DND-41 (cell line): ENCODE measurements at regions not wholly inside any gene's neighbourhood (a gene's known extent, or its start where the extent isn't known, plus 50 kb on each side); places are given as distances from the start of the nearest gene placed in this dataset.
"Not testable (repeated sequence)": the region's sequence is repeated elsewhere in the genome, so short reads cannot be mapped to it uniquely, and the experiment has no call there.

Experiments
- ATAC-seq: fragments of 200-7000 bp; cut with Tn5 transposase; 3 replicates; pipeline ENCODE4 v1.9.1; 2021; ENCODE audit warnings: low read depth; ENCODE audit not compliant: insufficient read depth
- DNase-seq: peaks from one replicate; pipeline ENCODE4 v3.0.0-alpha.2; 2020
- H2AFZ ChIP-seq: 2 replicates; pipeline ENCODE4 v1.6.0; 2012; ENCODE audit warnings: low read depth, low read length
- H3K27ac ChIP-seq: 2 replicates; pipeline ENCODE4 v1.5.1; 2012; ENCODE audit warnings: low read length, inconsistent platforms
- H3K27me3 ChIP-seq: fragments of 200-600 bp; sonication (generic); 2 replicates; pipeline ENCODE4 v1.6.0; 2012; ENCODE audit warnings: low read length, mild to moderate bottlenecking, inconsistent platforms; ENCODE audit not compliant: insufficient read depth, poor library complexity
- H3K36me3 ChIP-seq: 2 replicates; pipeline ENCODE4 v1.5.1; 2012; ENCODE audit warnings: low read length, inconsistent platforms; ENCODE audit not compliant: insufficient read depth
- H3K4me1 ChIP-seq: 2 replicates; pipeline ENCODE4 v1.5.1; 2012; ENCODE audit warnings: mild to moderate bottlenecking, low read length; ENCODE audit not compliant: insufficient read depth
- H3K4me2 ChIP-seq: 2 replicates; pipeline ENCODE4 v1.6.0; 2012; ENCODE audit warnings: mild to moderate bottlenecking, moderate library complexity, low read length, inconsistent platforms; ENCODE audit not compliant: insufficient read depth
- H3K4me3 ChIP-seq, 2 experiments: fragments of 200-600 bp in 1 of 2; shearing (Covaris generic) in 1 of 2; 2 replicates each; pipeline ENCODE4 v1.5.1; 2012 to 2016; ENCODE audit warnings: inconsistent platforms in 2 of 2, low read length in 2 of 2, mild to moderate bottlenecking in 2 of 2, low read depth in 1 of 2, moderate library complexity in 1 of 2
- H3K79me2 ChIP-seq: 2 replicates; pipeline ENCODE4 v1.6.0; 2012; ENCODE audit warnings: low read length, inconsistent platforms; ENCODE audit not compliant: insufficient read depth
- H3K9ac ChIP-seq: 2 replicates; pipeline ENCODE4 v1.6.0; 2012; ENCODE audit warnings: low read depth, mild to moderate bottlenecking, inconsistent platforms, low read length, moderate library complexity
- H3K9me3 ChIP-seq: 2 replicates; pipeline ENCODE4 v1.5.1; 2012; ENCODE audit warnings: low read length, moderate library complexity, mild to moderate bottlenecking, inconsistent platforms; ENCODE audit not compliant: insufficient read depth, severe bottlenecking
- H4K20me1 ChIP-seq: 2 replicates; pipeline ENCODE4 v1.6.0; 2012; ENCODE audit warnings: low read length; ENCODE audit not compliant: insufficient read depth
- EZH2 ChIP-seq: IDR thresholded peaks from 3 replicates; pipeline ENCODE4 v1.6.1; 2012; ENCODE audit warnings: borderline replicate concordance, low read depth, mild to moderate bottlenecking, moderate library complexity, low read length, inconsistent platforms; ENCODE audit not compliant: severe bottlenecking
- TF ChIP-seq, protein P1 (sequence below): IDR thresholded peaks from 2 replicates; pipeline ENCODE4 v1.5.1; 2012; ENCODE audit warnings: borderline replicate concordance, low read length, moderate library complexity, mild to moderate bottlenecking; ENCODE audit not compliant: poor library complexity, severe bottlenecking; ENCODE audit errors: extremely low read depth

DNA sequence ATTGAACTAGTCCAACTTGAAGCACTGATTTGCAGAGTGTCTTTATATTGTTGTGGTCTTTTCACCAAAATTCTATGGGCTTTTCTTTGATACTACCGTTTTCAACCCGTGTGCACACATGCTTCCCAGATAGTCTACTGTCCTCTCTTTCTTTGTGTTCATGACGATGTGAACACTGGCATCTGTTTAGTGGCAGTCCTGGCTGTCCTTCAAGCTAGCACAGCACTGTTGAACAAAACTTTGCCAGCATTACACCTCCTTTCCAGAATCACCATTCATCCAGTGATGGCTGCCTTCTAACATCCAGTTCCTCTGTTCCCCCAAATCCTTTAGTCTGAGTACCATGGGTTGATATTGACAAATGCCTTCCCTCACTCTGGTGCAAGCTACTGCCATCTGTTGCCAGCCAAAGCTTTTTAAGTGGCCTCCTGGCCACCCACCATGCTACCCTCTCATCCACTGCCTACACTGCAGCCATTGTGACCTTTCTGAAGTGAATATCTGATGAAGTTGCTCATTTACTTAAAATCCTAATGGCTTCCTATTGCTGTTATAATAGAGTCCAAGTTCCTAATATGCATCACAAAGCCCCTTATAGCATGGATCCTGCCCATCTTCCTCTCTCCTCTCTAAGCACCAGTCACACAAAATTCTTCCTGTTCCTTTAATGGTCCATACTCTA, 94.3 kb downstream of the NIBAN1 start:
- H3K9me3 ChIP-seq: no peaks in the 10 kb centered on the region
- no peak overlapping the region for H3K4me3 ChIP-seq
- no peak for DNase-seq
- H3K9ac ChIP-seq: no peak overlapping the region
- no peak overlapping the region for H2AFZ ChIP-seq
- no peak for TF ChIP-seq EZH2
- TF ChIP-seq, protein P1, sequence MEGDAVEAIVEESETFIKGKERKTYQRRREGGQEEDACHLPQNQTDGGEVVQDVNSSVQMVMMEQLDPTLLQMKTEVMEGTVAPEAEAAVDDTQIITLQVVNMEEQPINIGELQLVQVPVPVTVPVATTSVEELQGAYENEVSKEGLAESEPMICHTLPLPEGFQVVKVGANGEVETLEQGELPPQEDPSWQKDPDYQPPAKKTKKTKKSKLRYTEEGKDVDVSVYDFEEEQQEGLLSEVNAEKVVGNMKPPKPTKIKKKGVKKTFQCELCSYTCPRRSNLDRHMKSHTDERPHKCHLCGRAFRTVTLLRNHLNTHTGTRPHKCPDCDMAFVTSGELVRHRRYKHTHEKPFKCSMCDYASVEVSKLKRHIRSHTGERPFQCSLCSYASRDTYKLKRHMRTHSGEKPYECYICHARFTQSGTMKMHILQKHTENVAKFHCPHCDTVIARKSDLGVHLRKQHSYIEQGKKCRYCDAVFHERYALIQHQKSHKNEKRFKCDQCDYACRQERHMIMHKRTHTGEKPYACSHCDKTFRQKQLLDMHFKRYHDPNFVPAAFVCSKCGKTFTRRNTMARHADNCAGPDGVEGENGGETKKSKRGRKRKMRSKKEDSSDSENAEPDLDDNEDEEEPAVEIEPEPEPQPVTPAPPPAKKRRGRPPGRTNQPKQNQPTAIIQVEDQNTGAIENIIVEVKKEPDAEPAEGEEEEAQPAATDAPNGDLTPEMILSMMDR: no peak
- no peak overlapping the region for H3K27ac ChIP-seq
- H4K20me1 ChIP-seq: no peaks in the 10 kb centered on the region
- ATAC-seq: no peak
- no peaks in the 10 kb centered on the region for H3K79me2 ChIP-seq
- no peaks in the 10 kb centered on the region for H3K27me3 ChIP-seq
- no peaks in the 10 kb centered on the region for H3K36me3 ChIP-seq
- H3K4me2 ChIP-seq: no peak overlapping the region
- no peaks in the 10 kb centered on the region for H3K4me1 ChIP-seq

DNA sequence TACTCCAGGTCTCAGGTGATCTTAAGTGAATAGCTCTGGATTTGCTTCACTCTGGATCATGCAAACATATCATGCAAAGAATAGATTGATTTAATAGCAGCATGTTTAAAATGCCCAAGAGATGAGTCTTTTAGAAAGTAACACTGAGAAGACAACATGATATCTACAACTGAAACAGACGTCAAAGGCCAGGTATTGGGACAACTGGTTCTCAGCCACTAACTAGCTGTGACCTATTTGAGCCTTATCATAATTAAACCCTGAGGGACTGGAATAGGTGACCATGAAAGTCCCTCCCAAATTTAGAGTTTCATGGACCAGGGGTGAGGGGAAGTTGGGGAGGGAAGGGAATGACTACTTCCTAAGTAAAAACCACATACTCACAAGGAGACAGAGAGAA, 95.7 kb downstream of the NIBAN1 start:
- Histone ChIP-seq H4K20me1 (no peaks in the 10 kb centered on the region), H3K79me2 (no peaks in the 10 kb centered on the region), H3K9me3 (no peaks in the 10 kb centered on the region), H3K9ac (no peak overlapping the region), H2AFZ (no peak overlapping the region), H3K4me2 (no peak overlapping the region), H3K4me3 (no peak overlapping the region), H3K4me1 (no peaks in the 10 kb centered on the region), H3K36me3 (no peaks in the 10 kb centered on the region), H3K27ac (no peak overlapping the region), H3K27me3 (no peaks in the 10 kb centered on the region)
- DNase-seq (no peak), ATAC-seq (no peak)
- TF ChIP-seq EZH2: no peak
- TF ChIP-seq, protein P1: no peak

DNA sequence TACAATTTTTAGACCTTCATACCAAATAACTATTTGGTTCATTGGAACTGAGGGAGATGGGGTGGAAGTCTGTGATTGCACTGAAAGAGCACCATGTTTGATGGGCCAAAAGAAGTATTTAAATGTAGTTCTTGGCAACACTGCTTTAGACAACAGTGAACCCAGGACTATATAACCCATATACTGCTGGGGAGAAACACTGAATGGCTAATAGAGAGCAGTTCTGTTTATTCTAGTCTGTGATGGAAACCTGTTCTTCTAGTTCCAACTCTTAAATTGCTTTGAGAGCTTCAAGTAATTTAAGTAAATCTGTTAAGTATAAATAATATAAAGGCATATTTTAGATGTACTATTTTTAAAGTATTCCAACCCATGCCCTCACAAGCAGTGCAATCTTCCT, 96.3 kb downstream of the NIBAN1 start:
- Histone ChIP-seq H4K20me1 (no peaks in the 10 kb centered on the region), H3K27me3 (no peaks in the 10 kb centered on the region), H3K4me1 (no peaks in the 10 kb centered on the region), H3K9me3 (no peaks in the 10 kb centered on the region), H3K79me2 (no peaks in the 10 kb centered on the region), H3K27ac (no peak overlapping the region), H3K36me3 (no peaks in the 10 kb centered on the region), H3K9ac (no peak overlapping the region), H3K4me2 (no peak overlapping the region), H2AFZ (no peak overlapping the region), H3K4me3 (no peak overlapping the region)
- TF ChIP-seq EZH2: no peak
- TF ChIP-seq, protein P1: no peak
- DNase-seq: no peak
- ATAC-seq: no peak

DNA sequence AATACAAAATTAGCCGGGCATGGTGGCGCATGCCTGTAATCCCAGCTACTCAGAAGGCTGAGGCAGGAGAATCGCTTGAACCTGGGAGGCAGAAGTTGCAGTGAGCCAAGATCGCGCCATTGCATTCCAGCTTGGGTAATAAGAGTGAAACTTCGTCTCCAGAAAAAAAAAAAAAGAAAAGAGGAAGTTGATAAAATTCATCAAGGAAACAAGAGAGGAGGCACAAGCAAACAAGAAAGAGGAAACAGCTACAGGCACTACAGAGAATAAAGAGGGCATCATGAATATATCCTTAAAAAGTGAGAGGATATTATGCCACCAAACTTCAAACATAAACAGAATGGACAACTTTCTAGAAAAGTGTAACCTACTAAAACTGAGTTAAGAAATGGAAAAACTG, 98.3 kb downstream of the NIBAN1 start:
- not testable (repeated sequence) for ATAC-seq, H4K20me1 ChIP-seq, DNase-seq, H3K27ac ChIP-seq, H2AFZ ChIP-seq, H3K4me1 ChIP-seq, H3K4me2 ChIP-seq, H3K27me3 ChIP-seq, H3K9me3 ChIP-seq, H3K79me2 ChIP-seq, H3K4me3 ChIP-seq, H3K36me3 ChIP-seq, H3K9ac ChIP-seq
